DOHH2 (cell line): ENCODE measurements at regions not wholly inside any gene's neighbourhood (a gene's known extent, or its start where the extent isn't known, plus 50 kb on each side); places are given as distances from the start of the nearest gene placed in this dataset.
"Not testable (repeated sequence)": the region's sequence is repeated elsewhere in the genome, so short reads cannot be mapped to it uniquely, and the experiment has no call there.

ENCODE experiments used
- H3F3A ChIP-seq: fragments of 200-600 bp; sonication (generic), shearing (Covaris generic); 2 replicates; pipeline ENCODE4 v1.6.0; 2016; ENCODE audit warnings: antibody characterized with exemption, mild to moderate bottlenecking; ENCODE audit not compliant: control insufficient read depth, insufficient read depth
- H3K27ac ChIP-seq: fragments of 200-600 bp; sonication (generic); 2 replicates; pipeline ENCODE4 v1.5.1; 2014; ENCODE audit warnings: low read depth, mild to moderate bottlenecking, low read length, moderate library complexity
- H3K27me3 ChIP-seq: fragments of 200-600 bp; sonication (generic); 2 replicates; pipeline ENCODE4 v1.6.1; 2014; ENCODE audit warnings: mild to moderate bottlenecking, low read length, mixed read lengths; ENCODE audit not compliant: control insufficient read depth
- H3K36me3 ChIP-seq: fragments of 200-600 bp; sonication (generic); 2 replicates; pipeline ENCODE4 v1.6.1; 2014; ENCODE audit warnings: mild to moderate bottlenecking, low read length, moderate library complexity, mixed read lengths; ENCODE audit not compliant: control insufficient read depth
- H3K4me1 ChIP-seq: fragments of 200-600 bp; sonication (generic); 2 replicates; pipeline ENCODE4 v1.6.1; 2014; ENCODE audit warnings: mild to moderate bottlenecking, low read length, mixed read lengths; ENCODE audit not compliant: control insufficient read depth
- H3K4me2 ChIP-seq: fragments of 200-600 bp; sonication (generic); 2 replicates; pipeline ENCODE4 v1.6.0; 2014; ENCODE audit warnings: mild to moderate bottlenecking, low read length, moderate library complexity
- H3K4me3 ChIP-seq: fragments of 200-600 bp; sonication (generic); 2 replicates; pipeline ENCODE4 v1.5.1; 2014; ENCODE audit warnings: mild to moderate bottlenecking, low read length, mixed read lengths
- H3K79me2 ChIP-seq: fragments of 200-600 bp; sonication (generic); 2 replicates; pipeline ENCODE4 v1.6.1; 2014; ENCODE audit warnings: mild to moderate bottlenecking, low read length, mixed read lengths; ENCODE audit not compliant: control insufficient read depth
- H3K9me2 ChIP-seq: fragments of 200-600 bp; sonication (generic); replicated peaks from 2 replicates; pipeline ENCODE4 v1.6.1; 2014; ENCODE audit warnings: mild to moderate bottlenecking, low read length, mixed read lengths; ENCODE audit not compliant: control insufficient read depth
- H3K9me3 ChIP-seq: fragments of 200-600 bp; sonication (generic); 2 replicates; pipeline ENCODE4 v1.6.1; 2014; ENCODE audit warnings: antibody characterized with exemption, low read length, mixed read lengths; ENCODE audit not compliant: control insufficient read depth, insufficient read depth
- H4K20me1 ChIP-seq: fragments of 200-600 bp; sonication (generic); 2 replicates; pipeline ENCODE4 v1.6.0; 2014; ENCODE audit warnings: low read depth, mild to moderate bottlenecking, antibody characterized with exemption, low read length, moderate library complexity; ENCODE audit not compliant: control insufficient read depth, insufficient read depth
- EZH2phosphoT487 ChIP-seq: fragments of 200-600 bp; sonication (generic); IDR thresholded peaks from 2 replicates; pipeline ENCODE4 v1.6.1; 2017; ENCODE audit warnings: borderline replicate concordance, mild to moderate bottlenecking, antibody characterized with exemption, low read length, moderate library complexity, mixed read lengths
- TF ChIP-seq, protein P1 (sequence below): fragments of 200-600 bp; sonication (generic); IDR thresholded peaks from one replicate; pipeline ENCODE4 v1.5.1; 2014; ENCODE audit warnings: antibody characterized with exemption, mild to moderate bottlenecking, low read depth, low read length; ENCODE audit not compliant: poor library complexity, severe bottlenecking

DNA sequence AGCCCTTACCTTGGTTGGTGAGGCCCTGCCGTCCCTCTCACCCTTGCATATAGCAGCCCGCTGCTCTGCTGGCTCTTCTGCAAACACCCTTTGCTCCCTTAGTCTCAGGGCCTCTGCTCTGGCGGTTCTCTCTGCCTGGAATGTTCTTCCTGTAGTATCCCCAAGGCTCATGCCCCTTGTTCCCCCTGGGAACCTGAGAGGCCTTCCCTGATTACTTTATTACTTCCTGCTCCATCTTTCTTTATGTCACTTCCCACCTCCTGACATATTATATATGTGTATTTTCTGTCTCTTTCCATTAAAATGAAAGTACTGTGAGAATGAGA, 73.9 kb upstream of the SPRY4 start:
- TF ChIP-seq EZH2phosphoT487 = no peak
- TF ChIP-seq, protein P1, sequence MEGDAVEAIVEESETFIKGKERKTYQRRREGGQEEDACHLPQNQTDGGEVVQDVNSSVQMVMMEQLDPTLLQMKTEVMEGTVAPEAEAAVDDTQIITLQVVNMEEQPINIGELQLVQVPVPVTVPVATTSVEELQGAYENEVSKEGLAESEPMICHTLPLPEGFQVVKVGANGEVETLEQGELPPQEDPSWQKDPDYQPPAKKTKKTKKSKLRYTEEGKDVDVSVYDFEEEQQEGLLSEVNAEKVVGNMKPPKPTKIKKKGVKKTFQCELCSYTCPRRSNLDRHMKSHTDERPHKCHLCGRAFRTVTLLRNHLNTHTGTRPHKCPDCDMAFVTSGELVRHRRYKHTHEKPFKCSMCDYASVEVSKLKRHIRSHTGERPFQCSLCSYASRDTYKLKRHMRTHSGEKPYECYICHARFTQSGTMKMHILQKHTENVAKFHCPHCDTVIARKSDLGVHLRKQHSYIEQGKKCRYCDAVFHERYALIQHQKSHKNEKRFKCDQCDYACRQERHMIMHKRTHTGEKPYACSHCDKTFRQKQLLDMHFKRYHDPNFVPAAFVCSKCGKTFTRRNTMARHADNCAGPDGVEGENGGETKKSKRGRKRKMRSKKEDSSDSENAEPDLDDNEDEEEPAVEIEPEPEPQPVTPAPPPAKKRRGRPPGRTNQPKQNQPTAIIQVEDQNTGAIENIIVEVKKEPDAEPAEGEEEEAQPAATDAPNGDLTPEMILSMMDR = no peak
- Histone ChIP-seq H3K27ac (no peak overlapping the region), H3K4me2 (no peak overlapping the region), H3K79me2 (no peaks in the 10 kb centered on the region), H3K4me1 (no peaks in the 10 kb centered on the region), H3K36me3 (no peaks in the 10 kb centered on the region), H3K4me3 (no peak overlapping the region), H3K27me3 (no peaks in the 10 kb centered on the region), H3K9me2 (no peaks in the 10 kb centered on the region), H3F3A (no peaks in the 10 kb centered on the region), H3K9me3 (no peaks in the 10 kb centered on the region; the same call in 1 of the 2 replicates), H4K20me1 (no peaks in the 10 kb centered on the region)

- not testable (repeated sequence) for H3K27me3 ChIP-seq, H4K20me1 ChIP-seq, H3K36me3 ChIP-seq, H3K79me2 ChIP-seq, H3K27ac ChIP-seq, H3K9me3 ChIP-seq, H3K4me2 ChIP-seq, H3K4me3 ChIP-seq, H3K4me1 ChIP-seq, H3K9me2 ChIP-seq, H3F3A ChIP-seq
These were observed 73.3 kb upstream of the SPRY4 start for GRCh38 chr5:142398011-142398729.

DNA sequence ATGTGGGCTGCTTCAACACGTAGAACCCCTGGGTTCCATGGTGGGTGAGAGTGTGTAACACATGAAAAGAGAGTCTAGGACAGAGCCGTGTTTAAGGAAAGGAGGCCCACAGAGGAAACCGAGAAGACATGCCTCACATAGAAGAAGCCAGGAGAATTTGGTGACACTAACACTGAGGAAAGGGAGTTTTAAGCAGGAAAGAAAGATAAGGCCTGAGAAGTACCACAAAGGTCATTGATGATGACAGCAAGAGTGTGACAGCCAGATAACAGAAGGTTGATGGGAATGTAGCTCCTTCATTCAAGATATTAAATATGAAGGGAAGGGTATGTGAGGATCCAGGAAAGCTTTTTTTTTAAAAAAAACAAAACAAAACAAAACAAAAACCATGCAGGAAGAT, 72.4 kb upstream of the SPRY4 start:
- H3K4me2 ChIP-seq = no peak overlapping the region

GRCh38 chr5:142396436-142397038, 71.7 kb upstream of the SPRY4 start:
- H3K27ac ChIP-seq = no peak overlapping the region
- no peaks in the 10 kb centered on the region for H3K4me1 ChIP-seq
- no peaks in the 10 kb centered on the region for H3K9me2 ChIP-seq
- H3K9me3 ChIP-seq = no peaks in the 10 kb centered on the region; the same call in 1 of the 2 replicates
- no peaks in the 10 kb centered on the region for H3K79me2 ChIP-seq
- H3K4me2 ChIP-seq = no peak overlapping the region
- no peak for TF ChIP-seq EZH2phosphoT487
- TF ChIP-seq, protein P1 = no peak
- no peaks in the 10 kb centered on the region for H4K20me1 ChIP-seq
- no peaks in the 10 kb centered on the region for H3K27me3 ChIP-seq
- no peaks in the 10 kb centered on the region for H3F3A ChIP-seq
- H3K4me3 ChIP-seq = no peak overlapping the region
- no peaks in the 10 kb centered on the region for H3K36me3 ChIP-seq

More for the DNA sequence above, 72.4 kb upstream of the SPRY4 start:
- Histone ChIP-seq H3K27me3 (no peaks in the 10 kb centered on the region), H3K79me2 (no peaks in the 10 kb centered on the region), H3K27ac (no peak overlapping the region), H3F3A (no peaks in the 10 kb centered on the region), H3K9me2 (no peaks in the 10 kb centered on the region), H3K9me3 (no peaks in the 10 kb centered on the region; the same call in 1 of the 2 replicates), H4K20me1 (no peaks in the 10 kb centered on the region), H3K4me3 (no peak overlapping the region), H3K36me3 (no peaks in the 10 kb centered on the region), H3K4me1 (no peaks in the 10 kb centered on the region)
- TF ChIP-seq, protein P1 = no peak
- TF ChIP-seq EZH2phosphoT487 = no peak
